GM21360 (cell line): ENCODE measurements at regions not wholly inside any gene's neighbourhood (a gene's known extent, or its start where the extent isn't known, plus 50 kb on each side); places are given as distances from the start of the nearest gene placed in this dataset.

Experiments used
- ATAC-seq: cut with Tn5 transposase; IDR thresholded peaks from one replicate; pipeline ENCODE4 v1.9.1; 2021; ENCODE audit warnings: mild to moderate bottlenecking, moderate library complexity; ENCODE audit not compliant: unreplicated experiment

DNA sequence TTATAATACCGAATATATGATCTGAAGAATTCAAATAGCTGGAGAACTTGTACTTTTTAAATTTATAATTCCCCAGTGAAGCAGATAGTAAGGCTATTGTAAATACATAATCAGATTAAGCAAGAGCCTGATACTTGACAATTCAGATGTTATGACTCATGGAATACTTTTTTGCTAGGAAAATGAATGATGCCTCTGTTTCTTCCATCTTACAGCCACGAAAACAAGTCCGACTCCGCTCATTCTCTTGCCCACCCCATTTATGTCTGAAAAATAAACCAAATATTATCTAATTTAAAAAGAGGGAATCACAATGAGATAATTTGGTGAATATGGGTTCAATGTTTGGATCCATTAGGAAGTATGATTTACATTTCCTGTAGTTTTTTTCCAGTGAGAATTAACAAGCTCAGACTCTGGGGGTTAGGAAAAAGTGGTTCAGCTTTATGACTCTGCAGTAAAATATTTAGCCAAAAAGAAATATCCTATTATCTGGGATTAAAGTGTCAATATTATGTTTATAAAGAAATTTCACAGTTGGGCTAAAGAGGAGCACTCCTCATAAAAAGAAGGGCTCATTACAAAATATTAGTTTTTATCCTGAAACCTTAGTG, 50.4 kb upstream of the DAB1 start:
- no peak for ATAC-seq
